NCI-H128 (cell line): ENCODE measurements at regions not wholly inside any gene's neighbourhood (a gene's known extent, or its start where the extent isn't known, plus 50 kb on each side); places are given as distances from the start of the nearest gene placed in this dataset.

ENCODE experiments used
- DNase-seq: peaks from one replicate; lab custom pipeline; 2025; ENCODE audit not compliant: unreplicated experiment; lab: John Stamatoyannopoulos, UW

DNA sequence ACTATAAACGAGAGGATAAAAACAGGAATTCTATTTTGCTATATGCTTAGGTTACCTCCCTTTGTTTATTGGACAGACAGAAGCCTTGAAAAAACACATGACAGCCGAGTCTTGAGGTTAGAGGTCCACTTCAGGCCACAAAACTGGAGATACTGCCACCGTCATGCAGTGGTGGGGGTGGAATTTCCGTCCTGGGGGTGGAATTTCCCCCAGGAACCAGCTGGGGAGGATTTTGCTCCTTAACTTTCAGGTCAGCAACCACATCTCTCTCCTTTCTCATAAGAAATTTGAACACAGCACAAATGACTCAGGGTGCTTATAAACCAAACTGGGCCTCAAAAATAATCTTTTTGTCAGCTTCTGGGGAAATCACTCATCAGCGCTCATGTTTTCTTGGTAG lies 545.8 kb upstream of the ADAMTS9 start:
- DNase-seq = no peak

DNA sequence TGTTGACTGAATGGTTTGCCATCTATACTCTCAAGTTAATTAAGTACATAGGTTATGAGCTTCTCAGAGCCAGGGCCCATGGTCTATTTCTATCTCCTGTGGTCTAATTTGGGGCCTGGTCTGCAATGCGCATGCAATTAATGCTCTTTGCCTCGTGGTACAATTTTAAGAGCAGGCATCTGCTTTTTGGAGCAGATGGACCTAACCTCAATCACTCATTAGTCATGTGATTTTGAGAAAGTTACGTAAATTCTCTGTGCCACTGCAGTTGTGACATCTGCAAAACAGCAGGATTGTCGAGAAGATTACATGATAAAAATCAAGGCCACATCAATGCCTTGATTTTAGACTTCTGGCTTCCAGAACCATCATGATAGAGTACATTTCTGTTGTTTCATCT lies 543.7 kb upstream of the ADAMTS9 start:
- DNase-seq = no peak

GRCh38 chr3:65230261-65231139 lies 542.7 kb upstream of the ADAMTS9 start:
- DNase-seq = no peak

DNA sequence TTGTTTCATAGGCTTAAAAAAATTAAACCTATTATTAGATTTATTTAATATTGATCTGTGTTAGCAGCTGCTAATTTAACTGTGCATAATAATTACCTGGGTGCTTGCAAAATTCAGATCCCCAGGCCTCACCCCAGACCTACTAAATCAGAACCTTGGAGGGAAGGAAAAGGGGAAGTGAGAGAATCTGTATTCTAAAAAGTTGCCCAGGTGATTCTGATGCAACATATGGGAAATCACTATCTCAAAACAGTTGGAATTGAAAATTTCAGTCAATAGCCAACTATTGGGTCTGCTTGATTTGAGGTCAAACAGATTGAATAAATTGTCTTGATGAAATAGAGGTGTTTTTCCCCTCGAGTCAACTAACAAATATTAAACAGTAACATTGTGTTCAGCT lies 538.5 kb upstream of the ADAMTS9 start:
- no peak for DNase-seq

GRCh38 chr3:65210026-65210814 lies 522.4 kb upstream of the ADAMTS9 start:
- DNase-seq = no peak

DNA sequence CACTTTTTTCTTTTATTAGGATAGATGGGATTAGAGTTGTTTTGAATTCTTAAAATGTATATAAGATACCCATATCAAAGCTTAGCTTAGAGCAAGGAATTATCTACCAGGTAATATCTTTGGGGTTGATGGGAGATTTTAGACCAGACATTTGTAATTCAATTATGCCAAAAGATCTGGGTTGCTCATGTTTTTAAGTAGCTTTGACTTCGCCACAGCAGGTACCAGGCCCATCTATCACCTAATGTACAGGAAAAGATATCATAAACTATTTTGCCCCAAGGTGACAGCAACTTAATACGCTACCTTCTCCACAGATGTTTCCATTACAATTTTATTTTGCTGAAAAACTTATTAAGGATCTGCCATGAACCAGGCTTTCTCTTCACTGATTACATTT lies 514.6 kb upstream of the ADAMTS9 start:
- no peak for DNase-seq

- DNase-seq = no peak
Observed at GRCh38 chr3:65201926-65202325, 514.1 kb upstream of the ADAMTS9 start.

- DNase-seq = no peak
Observed at GRCh38 chr3:65200310-65200970, 512.6 kb upstream of the ADAMTS9 start.

DNA sequence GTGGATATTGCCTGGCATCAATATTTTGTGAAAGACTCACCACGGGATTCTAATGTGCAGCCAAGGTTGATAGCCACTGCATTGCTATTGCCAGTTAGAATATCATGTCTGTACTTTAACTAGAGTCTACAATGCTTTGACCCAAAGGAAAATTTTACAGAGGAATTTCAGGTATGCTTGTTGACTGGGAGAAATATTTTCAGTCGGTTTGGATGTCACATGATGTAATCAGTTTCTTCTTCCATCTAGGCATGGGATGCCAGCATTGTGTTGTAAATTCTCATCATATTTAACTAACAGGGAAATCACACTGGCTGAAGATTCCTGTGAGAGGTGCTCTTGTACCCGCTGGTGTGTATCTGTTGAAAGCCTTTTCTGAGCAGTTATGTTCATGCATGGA lies 508.9 kb upstream of the ADAMTS9 start:
- no peak for DNase-seq

DNA sequence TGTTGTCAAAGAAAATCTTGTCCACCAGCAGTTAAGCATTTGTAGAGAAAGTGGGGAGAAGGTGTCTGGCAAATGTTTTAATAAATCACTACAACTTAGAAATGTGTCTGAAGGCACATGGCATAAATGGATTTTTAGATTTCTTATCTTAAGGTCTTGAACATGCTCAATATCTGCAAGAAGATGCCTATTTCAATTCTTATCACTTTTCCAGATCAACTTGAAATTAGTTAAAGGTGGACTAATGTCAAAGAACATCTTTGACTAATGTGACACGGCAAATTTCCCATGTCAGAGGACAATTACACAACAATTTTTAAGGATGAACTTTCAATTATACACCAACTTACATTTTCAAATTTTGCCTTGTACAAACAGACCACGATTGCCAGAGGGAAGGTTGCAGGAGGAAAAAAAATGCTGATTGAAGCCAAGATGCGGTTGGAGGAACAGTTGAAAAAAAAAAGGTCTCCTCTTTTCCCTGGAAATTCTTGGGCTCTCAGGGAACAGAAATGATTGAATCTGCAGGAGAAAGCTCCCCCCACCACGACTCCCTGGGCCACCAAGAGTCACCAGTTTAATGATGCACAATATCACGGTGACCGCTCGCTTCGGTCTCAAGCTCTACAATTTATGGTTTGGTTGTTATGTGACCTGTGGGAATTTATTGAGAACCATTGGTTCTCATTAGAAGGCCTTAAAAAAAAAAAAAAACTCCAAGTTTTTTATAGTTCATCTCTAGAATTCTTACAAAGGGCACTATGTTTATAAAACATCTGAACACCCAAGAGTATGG lies 507.6 kb upstream of the ADAMTS9 start:
- DNase-seq = no peak

- DNase-seq = no peak
Observed at GRCh38 chr3:65194744-65195143, 506.9 kb upstream of the ADAMTS9 start.

- DNase-seq = no peak
Observed at GRCh38 chr3:65194047-65194714, 506.4 kb upstream of the ADAMTS9 start.

- no peak for DNase-seq
Observed at GRCh38 chr3:65193531-65193930, 505.7 kb upstream of the ADAMTS9 start.

GRCh38 chr3:65190111-65190510 lies 502.3 kb upstream of the ADAMTS9 start:
- no peak for DNase-seq

DNA sequence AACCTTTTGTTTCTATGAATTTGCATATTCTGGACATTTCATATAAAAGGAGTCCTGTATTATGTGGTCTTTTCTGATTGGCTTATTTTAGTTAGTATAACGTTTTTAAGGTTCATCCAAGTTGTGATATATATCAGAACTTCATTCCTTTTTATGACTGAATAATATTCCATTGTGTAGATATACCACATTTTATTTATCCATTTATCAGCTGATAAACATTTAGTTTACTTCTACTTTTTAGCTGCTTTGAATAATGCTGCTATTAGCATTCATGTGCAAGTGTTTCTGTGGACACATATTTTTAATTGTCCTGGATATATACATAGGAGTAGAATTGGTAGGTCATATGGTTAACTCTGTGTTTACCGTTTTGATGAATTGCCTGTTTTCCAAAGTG lies 498.5 kb upstream of the ADAMTS9 start:
- no peak for DNase-seq

- no peak for DNase-seq
Observed at GRCh38 chr3:65182682-65183081, 494.9 kb upstream of the ADAMTS9 start.

DNA sequence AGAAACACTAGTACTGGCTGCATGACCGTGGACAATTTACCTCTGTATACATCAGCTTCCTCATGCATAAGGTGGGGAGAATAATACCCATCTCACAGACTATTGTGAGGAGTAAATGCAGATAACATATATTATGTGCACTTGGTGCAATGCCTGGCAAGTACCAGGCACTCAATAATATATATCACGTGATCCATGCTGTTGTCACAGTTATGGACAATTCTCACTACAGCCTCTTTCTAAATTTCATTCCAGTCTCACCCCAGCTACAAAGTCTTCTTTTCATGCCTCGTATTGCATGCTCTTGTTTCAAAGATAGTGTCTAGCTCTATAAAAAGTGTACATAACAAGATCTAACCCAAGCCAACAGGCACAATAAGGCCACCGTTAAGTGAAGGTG lies 494.3 kb upstream of the ADAMTS9 start:
- DNase-seq = no peak

- no peak for DNase-seq
Observed at GRCh38 chr3:65181391-65181871, 493.6 kb upstream of the ADAMTS9 start.

DNA sequence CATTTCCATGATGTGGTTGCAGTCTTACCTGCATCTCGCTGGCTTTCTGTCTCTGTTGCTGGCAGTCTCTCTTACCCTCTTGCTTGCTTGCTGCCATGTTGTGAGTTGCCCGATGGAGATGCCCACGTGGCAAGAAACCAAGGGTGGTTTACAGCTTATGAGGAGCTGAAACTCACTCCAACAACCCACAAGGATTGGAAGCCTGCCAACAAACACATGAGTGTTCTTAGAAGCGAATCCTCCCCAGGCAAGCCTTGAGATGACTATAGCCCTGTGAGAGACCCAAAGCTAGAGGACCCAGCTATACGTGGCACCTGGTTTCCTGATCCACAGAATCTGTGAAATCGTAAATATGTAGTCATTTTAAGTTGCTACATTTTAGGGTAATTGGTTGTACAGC lies 490.9 kb upstream of the ADAMTS9 start:
- no peak for DNase-seq

DNA sequence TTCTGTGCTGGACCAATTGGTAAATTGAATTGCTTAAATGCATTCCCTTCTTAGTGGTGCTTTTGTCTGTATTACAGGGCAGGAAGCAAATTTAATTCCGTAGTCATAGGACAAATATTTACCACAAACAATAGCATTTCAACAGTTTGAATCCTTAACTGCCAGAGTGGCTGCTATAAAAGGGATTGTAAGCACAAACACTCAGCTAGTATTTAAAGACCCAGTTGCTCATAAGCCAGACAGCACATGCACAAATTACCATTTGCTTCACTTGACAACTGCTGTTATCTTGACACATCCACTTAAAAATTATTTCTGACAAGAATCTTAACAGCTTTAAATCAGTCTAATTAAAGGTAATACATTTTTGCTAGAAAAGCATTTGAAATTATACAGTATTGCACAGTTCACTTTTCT lies 490.2 kb upstream of the ADAMTS9 start:
- no peak for DNase-seq
